Prostate gland (tissue), 2 donors: ENCODE measurements at regions not wholly inside any gene's neighbourhood (a gene's known extent, or its start where the extent isn't known, plus 50 kb on each side); places are given as distances from the start of the nearest gene placed in this dataset.
"Not testable (repeated sequence)": the region's sequence is repeated elsewhere in the genome, so short reads cannot be mapped to it uniquely, and the experiment has no call there.

Experiments used
- DNase-seq: peaks from one replicate; pipeline ENCODE4 v3.0.0-alpha.2; 2019; ENCODE audit warnings: low spot score
- H3K27ac ChIP-seq, 2 donors: fragments of 200-600 bp; sonication (generic); 2 replicates each; pipeline ENCODE4 v1.5.1; 2017 to 2019
- H3K27me3 ChIP-seq: fragments of 200-600 bp; sonication (generic); replicated peaks from 2 replicates; pipeline ENCODE4 v1.5.1; 2019; ENCODE audit not compliant: insufficient read depth
- H3K36me3 ChIP-seq, 2 donors: fragments of 200-600 bp; sonication (generic); 1 replicate in 1 of 2; 2 replicates in 1 of 2; pipeline versions ENCODE4 v1.5.1 to v1.8.1; 2017 to 2019
- H3K4me1 ChIP-seq: fragments of 200-600 bp; sonication (generic); replicated peaks from 2 replicates; pipeline ENCODE4 v1.5.1; 2019
- H3K4me3 ChIP-seq, 2 donors: fragments of 200-600 bp; sonication (generic); 2 replicates each; pipeline ENCODE4 v1.5.1; 2017 to 2019
- H3K9me3 ChIP-seq: fragments of 200-600 bp; sonication (generic); 2 replicates; pipeline ENCODE4 v1.5.1; 2017
- POLR2A ChIP-seq: fragments of 450-650 bp; IDR thresholded peaks from one replicate; pipeline ENCODE4 v1.6.1; 2016; ENCODE audit warnings: antibody characterized with exemption, mild to moderate bottlenecking
- POLR2AphosphoS5 ChIP-seq: sonication (generic); formaldehyde crosslinking; IDR thresholded peaks from one replicate; pipeline ENCODE4 v1.6.1; 2017; ENCODE audit warnings: antibody characterized with exemption
- WGBS: methylation state at CpG from one replicate; pipeline ENCODE4 v1.1.5; 2018; 5-methylcytosine and 5-hydroxymethylcytosine counted together
- intact Hi-C: fragments of 100-400 bp; cut with DNase I; formaldehyde crosslinking; loops from one replicate; pipeline ENCODE4 v1.14.2; 2022
- TF ChIP-seq, protein P1 (sequence below), 4 experiments: fragments of 200-600 bp in 2 of 4; fragments of 450-650 bp in 2 of 4; sonication (generic) in 2 of 4; IDR thresholded peaks; 1 replicate in 3 of 4; 2 replicates in 1 of 4; pipeline ENCODE4 v1.5.1; 2016 to 2019; ENCODE audit warnings: antibody characterized with exemption in 4 of 4, mild to moderate bottlenecking in 2 of 4, moderate library complexity in 2 of 4

DNA sequence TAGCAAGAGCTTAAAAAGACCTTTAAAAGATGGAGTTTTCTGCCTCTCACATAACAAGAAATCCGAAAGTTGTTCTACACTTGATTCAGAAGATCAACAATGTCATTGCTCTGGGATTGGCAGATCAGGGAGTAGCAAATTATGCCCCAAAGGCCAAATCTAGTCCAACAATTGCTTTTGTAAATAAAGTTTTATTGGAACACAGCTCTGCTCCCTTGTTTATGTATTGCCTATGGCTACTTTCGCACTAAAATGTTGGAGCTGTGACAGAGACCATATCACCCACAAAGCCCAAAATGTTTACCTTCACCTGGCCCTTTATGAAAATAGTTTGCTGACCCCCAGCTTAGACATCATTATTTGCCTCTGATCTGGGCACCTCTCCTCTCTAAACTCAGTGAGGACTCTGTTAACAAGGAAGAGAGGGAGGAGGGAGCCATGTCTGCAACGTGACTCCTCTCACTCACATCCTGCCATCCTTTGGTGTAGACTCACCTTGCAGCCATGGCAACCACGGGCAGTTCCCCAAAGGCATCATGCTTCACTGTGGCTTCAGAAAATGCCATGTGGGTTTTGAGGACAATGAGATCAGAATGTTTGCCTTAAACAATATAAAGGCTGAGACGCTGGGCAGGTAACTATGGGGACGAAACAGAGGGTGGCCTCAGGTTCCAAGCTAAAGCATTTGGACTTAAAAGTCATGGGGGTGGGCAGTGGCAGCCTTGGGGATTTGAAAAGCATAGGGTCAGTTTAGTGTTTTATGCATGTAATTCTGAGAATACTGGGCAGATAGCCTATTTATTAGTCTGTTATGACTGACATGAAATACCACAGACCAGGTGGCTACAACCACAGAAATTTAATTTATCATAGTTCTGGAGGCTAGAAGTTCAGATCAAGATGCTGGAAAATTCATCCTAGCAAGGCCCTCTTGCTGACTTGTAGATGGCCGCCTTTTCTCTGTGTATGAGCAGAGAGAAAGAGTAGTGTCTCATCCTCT, 149.7 kb upstream of the TNFAIP3 start:
- no peak for DNase-seq
- WGBS: 67% methylated on average over 7 of the region's 7 CpGs
- intact Hi-C loops: no loop called here
- Histone ChIP-seq H3K4me1 (no peaks in the 10 kb centered on the region), H3K27ac (no peak overlapping the region), H3K27me3 (no peaks in the 10 kb centered on the region), H3K36me3 (no peaks in the 10 kb centered on the region), H3K9me3 (no peaks in the 10 kb centered on the region), H3K4me3 (no peak overlapping the region)
- TF ChIP-seq, protein P1, sequence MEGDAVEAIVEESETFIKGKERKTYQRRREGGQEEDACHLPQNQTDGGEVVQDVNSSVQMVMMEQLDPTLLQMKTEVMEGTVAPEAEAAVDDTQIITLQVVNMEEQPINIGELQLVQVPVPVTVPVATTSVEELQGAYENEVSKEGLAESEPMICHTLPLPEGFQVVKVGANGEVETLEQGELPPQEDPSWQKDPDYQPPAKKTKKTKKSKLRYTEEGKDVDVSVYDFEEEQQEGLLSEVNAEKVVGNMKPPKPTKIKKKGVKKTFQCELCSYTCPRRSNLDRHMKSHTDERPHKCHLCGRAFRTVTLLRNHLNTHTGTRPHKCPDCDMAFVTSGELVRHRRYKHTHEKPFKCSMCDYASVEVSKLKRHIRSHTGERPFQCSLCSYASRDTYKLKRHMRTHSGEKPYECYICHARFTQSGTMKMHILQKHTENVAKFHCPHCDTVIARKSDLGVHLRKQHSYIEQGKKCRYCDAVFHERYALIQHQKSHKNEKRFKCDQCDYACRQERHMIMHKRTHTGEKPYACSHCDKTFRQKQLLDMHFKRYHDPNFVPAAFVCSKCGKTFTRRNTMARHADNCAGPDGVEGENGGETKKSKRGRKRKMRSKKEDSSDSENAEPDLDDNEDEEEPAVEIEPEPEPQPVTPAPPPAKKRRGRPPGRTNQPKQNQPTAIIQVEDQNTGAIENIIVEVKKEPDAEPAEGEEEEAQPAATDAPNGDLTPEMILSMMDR (IDR thresholded peaks at IDR 0.05): no peak
- TF ChIP-seq POLR2A (no peak), POLR2AphosphoS5 (no peak)

DNA sequence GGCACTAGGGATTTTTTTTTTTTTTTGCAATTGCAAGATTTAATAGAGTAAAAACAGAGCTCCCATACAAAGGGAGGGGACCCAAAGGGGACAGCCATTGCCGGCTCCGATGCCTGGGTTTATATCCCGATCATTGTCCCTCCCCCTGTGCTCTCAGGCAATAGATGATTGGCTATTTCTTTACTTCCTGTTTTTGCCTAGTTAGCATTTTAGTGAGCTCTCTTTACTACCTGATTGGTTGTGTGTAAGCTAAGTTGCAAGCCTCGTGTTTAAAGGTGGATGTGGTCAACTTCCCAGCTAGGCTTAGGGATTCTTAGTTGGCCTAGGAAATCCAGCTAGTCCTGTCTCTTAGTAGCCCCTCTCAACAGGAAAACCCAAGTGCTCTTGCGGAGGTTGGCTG, 148.2 kb upstream of the TNFAIP3 start:
- intact Hi-C loops, H3K4me3 ChIP-seq, H3K27me3 ChIP-seq, H3K9me3 ChIP-seq, H3K27ac ChIP-seq, H3K36me3 ChIP-seq, H3K4me1 ChIP-seq, DNase-seq: not testable (repeated sequence)
- WGBS: 98% methylated on average over 5 of the region's 5 CpGs

DNA sequence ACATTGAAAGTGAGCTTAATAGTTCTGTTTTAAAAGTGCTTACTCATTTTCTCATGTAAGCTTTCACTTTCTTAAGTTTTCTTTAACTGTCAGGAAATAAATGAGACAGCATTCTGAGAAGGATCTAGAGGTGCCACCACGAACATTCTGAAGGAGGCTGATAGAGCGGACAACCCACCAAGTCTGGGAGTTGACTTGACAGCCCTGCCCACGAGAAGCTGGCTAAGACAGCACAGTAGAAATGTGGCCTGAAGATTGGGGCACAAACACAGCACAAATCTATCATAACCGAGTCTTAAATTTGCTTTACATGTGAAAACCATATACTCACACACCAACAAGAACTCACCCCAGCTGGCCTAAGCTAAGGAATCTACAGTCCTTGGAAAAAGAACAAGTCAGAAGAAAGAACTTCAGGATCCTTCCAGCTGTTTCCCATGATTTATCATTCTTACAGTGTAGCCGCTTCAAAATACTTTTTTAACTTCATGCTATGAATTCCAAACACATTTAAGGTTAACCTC, 144.2 kb upstream of the TNFAIP3 start:
- WGBS: 74% methylated on average over 5 of the region's 5 CpGs

DNA sequence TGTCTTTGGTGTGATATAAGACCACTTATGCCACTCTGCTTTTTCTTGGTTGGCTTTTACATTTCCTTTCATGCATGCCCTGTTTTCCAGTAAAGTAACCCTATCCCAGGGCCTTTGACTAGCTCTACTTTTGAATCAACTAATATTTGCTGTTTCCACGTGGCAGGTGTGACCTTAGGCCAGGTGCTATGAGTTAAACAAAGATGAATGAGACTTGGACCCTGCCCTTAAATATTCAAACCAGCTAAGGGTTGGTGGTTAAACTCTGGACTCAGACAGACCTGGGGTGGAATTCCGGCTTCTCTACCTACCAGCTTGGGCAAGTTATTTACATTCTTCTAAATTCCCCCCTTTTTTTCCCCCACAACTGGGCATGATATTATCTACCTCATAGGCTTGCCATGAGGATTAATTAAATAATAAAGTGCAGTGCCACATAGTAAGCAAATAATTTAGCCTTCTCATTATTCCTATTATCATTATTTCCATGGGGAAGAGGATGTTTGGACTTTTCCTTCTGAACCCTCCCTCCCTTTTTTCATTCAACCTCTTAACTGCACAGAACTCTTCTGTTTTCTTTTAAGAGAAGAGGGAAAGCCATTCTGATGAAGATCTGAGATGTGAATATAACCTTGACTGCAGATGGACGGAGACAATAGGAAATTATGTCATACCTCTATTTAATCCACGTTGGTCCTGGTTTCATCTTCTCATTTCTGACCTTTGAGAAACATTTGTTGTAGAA, 143.6 kb upstream of the TNFAIP3 start:
- H3K4me1 ChIP-seq: peaks cover 2% of the 10 kb centered on the region
- H3K36me3 ChIP-seq: no peaks in the 10 kb centered on the region
- no peak overlapping the region for H3K27ac ChIP-seq
- no peak for DNase-seq
- TF ChIP-seq, protein P1 (IDR thresholded peaks at IDR 0.05): no peak
- TF ChIP-seq POLR2AphosphoS5 (no peak), POLR2A (no peak)
- intact Hi-C loops: no loop called here
- H3K4me3 ChIP-seq: no peak overlapping the region
- H3K9me3 ChIP-seq: no peaks in the 10 kb centered on the region
- WGBS: 60% methylated on average over 4 of the region's 4 CpGs
- H3K27me3 ChIP-seq: no peaks in the 10 kb centered on the region

More for the DNA sequence above, 144.2 kb upstream of the TNFAIP3 start:
- peaks cover 2% of the 10 kb centered on the region for H3K4me1 ChIP-seq
- no peak overlapping the region for H3K4me3 ChIP-seq
- no peaks in the 10 kb centered on the region for H3K9me3 ChIP-seq
- intact Hi-C loops: no loop called here
- no peak for DNase-seq
- H3K27ac ChIP-seq: no peak overlapping the region
- no peaks in the 10 kb centered on the region for H3K36me3 ChIP-seq
- TF ChIP-seq POLR2AphosphoS5 (no peak), POLR2A (no peak)
- TF ChIP-seq, protein P1 (IDR thresholded peaks at IDR 0.05): no peak
- no peaks in the 10 kb centered on the region for H3K27me3 ChIP-seq

DNA sequence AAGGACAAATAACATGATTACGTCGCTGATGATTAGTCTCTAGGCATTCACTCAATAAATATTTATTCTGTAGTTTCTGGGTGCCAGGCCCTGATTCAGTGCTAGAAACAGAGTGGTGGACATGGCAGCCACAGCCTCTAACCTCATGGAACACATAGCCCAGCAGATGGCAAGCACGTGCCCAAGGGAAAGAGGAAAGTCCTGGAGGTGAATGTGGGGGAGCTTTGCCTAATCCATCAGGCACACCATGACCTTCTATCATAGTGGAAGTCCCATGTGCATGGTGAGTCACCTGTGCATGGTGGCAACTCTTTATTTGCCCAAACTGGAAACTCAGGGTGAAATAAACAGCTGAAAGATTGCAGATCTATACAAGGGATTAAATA, 143.0 kb upstream of the TNFAIP3 start:
- H3K4me1 ChIP-seq: peaks cover 2% of the 10 kb centered on the region
- H3K4me3 ChIP-seq: no peak overlapping the region
- no peaks in the 10 kb centered on the region for H3K9me3 ChIP-seq
- TF ChIP-seq POLR2AphosphoS5: no peak
- TF ChIP-seq, protein P1 (IDR thresholded peaks at IDR 0.05): no peak
- no peak for TF ChIP-seq POLR2A
- H3K27ac ChIP-seq: no peak overlapping the region
- DNase-seq: no peak
- H3K36me3 ChIP-seq: no peaks in the 10 kb centered on the region
- intact Hi-C loops: no loop called here
- no peaks in the 10 kb centered on the region for H3K27me3 ChIP-seq
- WGBS: 78% methylated on average over 3 of the region's 3 CpGs
